D721Med (cell line): ENCODE measurements at regions not wholly inside any gene's neighbourhood (a gene's known extent, or its start where the extent isn't known, plus 50 kb on each side); places are given as distances from the start of the nearest gene placed in this dataset.

Source experiments
- DNase-seq: peaks from one replicate; pipeline ENCODE4 v3.0.0; 2011; ENCODE audit warnings: low spot score; ENCODE audit not compliant: insufficient read length
- FAIRE-seq: peaks from 2 replicates; lab custom pipeline; 2011; peaks lifted over from hg19 to GRCh38; lab: Jason Lieb, UNC
- CTCF ChIP-seq: IDR thresholded peaks from 2 replicates; pipeline ENCODE4 v1.5.1; 2012; ENCODE audit warnings: mild to moderate bottlenecking, control low read depth; ENCODE audit not compliant: insufficient read depth; ENCODE audit errors: missing control alignments

- TF ChIP-seq CTCF: no peak
- FAIRE-seq (no peak), DNase-seq (no peak)
These were observed 68.9 kb upstream of the KCNJ16 start for GRCh38 chr17:70006159-70006558.

GRCh38 chr17:70011750-70012149 lies 63.3 kb upstream of the KCNJ16 start:
- no peak for TF ChIP-seq CTCF
- FAIRE-seq: peak; percentile 6
- no peak for DNase-seq

- no peak for TF ChIP-seq CTCF
- no peak for FAIRE-seq
- no peak for DNase-seq
These were observed 61.1 kb upstream of the KCNJ16 start for GRCh38 chr17:70013911-70014310.

GRCh38 chr17:70017112-70017511 lies 57.9 kb upstream of the KCNJ16 start:
- FAIRE-seq: no peak
- DNase-seq: no peak
- TF ChIP-seq CTCF: no peak

- FAIRE-seq: no peak
- no peak for TF ChIP-seq CTCF
- DNase-seq: no peak
These were observed 57.1 kb upstream of the KCNJ16 start for GRCh38 chr17:70017941-70018340.

GRCh38 chr17:70021726-70022125 lies 53.3 kb upstream of the KCNJ16 start:
- no peak for FAIRE-seq
- DNase-seq: no peak

GRCh38 chr17:70022175-70022574 lies 52.9 kb upstream of the KCNJ16 start:
- no peak for FAIRE-seq
- DNase-seq: no peak
- no peak for TF ChIP-seq CTCF

More at GRCh38 chr17:70021726-70022125, 53.3 kb upstream of the KCNJ16 start:
- no peak for TF ChIP-seq CTCF
